GM12878 (cell line): ENCODE measurements at regions not wholly inside any gene's neighbourhood (a gene's known extent, or its start where the extent isn't known, plus 50 kb on each side); places are given as distances from the start of the nearest gene placed in this dataset.

Source experiments
- ATAC-seq: fragments of 200-7000 bp; cut with Tn5 transposase; 3 replicates; pipeline ENCODE4 v1.9.1; 2020; ENCODE audit warnings: mild to moderate bottlenecking, moderate library complexity
- BruUV-seq: library from RNA; stranded (reverse); fragments of 400-500 nt; replicated peaks from 2 replicates; lab custom pipeline; 2021; lab: Mats Ljungman, UMichigan
- CTCF ChIA-PET: fragments of 300-600 bp; sonication (Branson Sonifier 250); formaldehyde crosslinking; extraction: SDS; loops from one replicate; lab custom pipeline; 2021; ENCODE audit warnings: inconsistent platforms; lab: Yijun Ruan, JAX
- POLR2A ChIA-PET: fragments of 350-600 bp; formaldehyde crosslinking; extraction: SDS; loops from one replicate; lab custom pipeline; 2021; ENCODE audit warnings: inconsistent platforms; lab: Charles Lee
- RAD21 ChIA-PET: fragments of 300-600 bp; sonication (Branson Sonifier 250); formaldehyde crosslinking; loops from one replicate; lab custom pipeline; 2023; ENCODE audit warnings: antibody characterized with exemption; ENCODE audit not compliant: unreplicated experiment; lab: Charles Lee
- SMC1A ChIA-PET: fragments of 300-600 bp; sonication (Branson Sonifier 250); formaldehyde crosslinking; loops from one replicate; lab custom pipeline; 2023; ENCODE audit not compliant: unreplicated experiment, uncharacterized antibody; lab: Charles Lee
- DNase-seq: peaks from one replicate; pipeline ENCODE4 v3.0.0-alpha.2; 2011; ENCODE audit warnings: low read depth, low spot score
- FAIRE-seq: peaks from 3 replicates; lab custom pipeline; 2011; peaks lifted over from hg19 to GRCh38; lab: Jason Lieb, UNC
- H2AFZ ChIP-seq: 2 replicates; pipeline ENCODE4 v1.6.0; 2011; ENCODE audit warnings: low read depth, low read length, control low read depth; ENCODE audit not compliant: control insufficient read depth
- H3K27ac ChIP-seq: 2 replicates; pipeline ENCODE4 v1.5.1; 2011; ENCODE audit warnings: control low read depth; ENCODE audit not compliant: control insufficient read depth, insufficient read depth
- H3K27me3 ChIP-seq, 2 experiments: replicated peaks in 1 of 2; 2 replicates each; pipeline versions ENCODE4 v1.6.0 to v1.6.1; 2011; ENCODE audit warnings: low read length in 1 of 2; ENCODE audit not compliant: control insufficient read depth in 2 of 2, insufficient read depth in 2 of 2
- H3K36me3 ChIP-seq, 2 experiments: 2 replicates each; pipeline ENCODE4 v1.5.1; 2011; ENCODE audit warnings: low read length in 1 of 2; ENCODE audit not compliant: control insufficient read depth in 2 of 2, insufficient read depth in 2 of 2
- H3K4me1 ChIP-seq: 2 replicates; pipeline ENCODE4 v1.6.1; 2011; ENCODE audit warnings: mild to moderate bottlenecking, low read length, moderate library complexity, mixed read lengths; ENCODE audit not compliant: control insufficient read depth, insufficient read depth
- H3K4me2 ChIP-seq: 2 replicates; pipeline ENCODE4 v1.6.0; 2011; ENCODE audit warnings: control low read depth; ENCODE audit not compliant: control insufficient read depth, insufficient read depth
- H3K4me3 ChIP-seq: fragments of 200-600 bp; sonication (generic); 2 replicates; pipeline ENCODE4 v1.5.1; 2016
- H3K79me2 ChIP-seq: 2 replicates; pipeline ENCODE4 v1.6.0; 2011; ENCODE audit warnings: low read length; ENCODE audit not compliant: control insufficient read depth, insufficient read depth
- H3K9ac ChIP-seq: 2 replicates; pipeline ENCODE4 v1.8.0; 2011; ENCODE audit warnings: low read length, control low read depth, mixed read lengths; ENCODE audit not compliant: control insufficient read depth, insufficient read depth
- H3K9me3 ChIP-seq: replicated peaks from 3 replicates; pipeline ENCODE4 v1.5.1; 2011; ENCODE audit warnings: mild to moderate bottlenecking, low read length; ENCODE audit not compliant: control insufficient read depth, insufficient read depth
- H4K20me1 ChIP-seq: 2 replicates; pipeline ENCODE4 v1.6.0; 2011; ENCODE audit not compliant: control insufficient read depth, insufficient read depth
- ETV6 ChIP-seq, 2 experiments: fragments of 450-650 bp in 1 of 2; IDR thresholded peaks in 1 of 2; conservative IDR thresholded peaks in 1 of 2; 2 replicates each; pipeline ENCODE4 v1.6.1; 2014; ENCODE audit warnings: antibody characterized with exemption in 1 of 2, borderline replicate concordance in 1 of 2, low read depth in 1 of 2, mild to moderate bottlenecking in 1 of 2, moderate library complexity in 1 of 2
- IRF4 ChIP-seq: IDR thresholded peaks from 2 replicates; pipeline ENCODE4 v1.6.1; 2011; ENCODE audit warnings: low read depth, low read length
- MLLT1 ChIP-seq: fragments of 450-650 bp; IDR thresholded peaks from 2 replicates; pipeline ENCODE4 v1.6.1; 2016; ENCODE audit warnings: mild to moderate bottlenecking
- MTA3 ChIP-seq: IDR thresholded peaks from 2 replicates; pipeline ENCODE4 v1.6.1; 2012; ENCODE audit warnings: low read length, inconsistent platforms, borderline replicate concordance
- NFYA ChIP-seq: IDR thresholded peaks from 2 replicates; pipeline ENCODE4 v1.6.1; 2011; ENCODE audit warnings: low read depth, mild to moderate bottlenecking, low read length, improper control_type of control experiment, borderline replicate concordance
- POLR2A ChIP-seq: IDR thresholded peaks from 2 replicates; pipeline ENCODE4 v1.6.1; 2011; ENCODE audit warnings: low read depth, mild to moderate bottlenecking, low read length
- SMARCA5 ChIP-seq: fragments of 450-650 bp; IDR thresholded peaks from 2 replicates; pipeline ENCODE4 v1.6.1; 2017; ENCODE audit warnings: mild to moderate bottlenecking
- YY1 ChIP-seq: IDR thresholded peaks from 2 replicates; pipeline ENCODE4 v1.6.1; 2011; ENCODE audit warnings: low read depth, mild to moderate bottlenecking, low read length
- WGBS: methylation state at CpG from one replicate; pipeline ENCODE4 v1.1.6; 2016; ENCODE audit warnings: low lambda C conversion rate; ENCODE audit not compliant: insufficient replicate concordance, insufficient coverage; ENCODE audit errors: missing lambda C conversion rate; 5-methylcytosine and 5-hydroxymethylcytosine counted together
- in situ Hi-C: fragments of 300-500 bp; cut with MboI; formaldehyde crosslinking; loops from 9 replicates; pipeline ENCODE4 v1.14.3; 2018; ENCODE audit warnings: mixed read lengths
- intact Hi-C: fragments of 100-400 bp; cut with micrococcal nuclease; formaldehyde crosslinking; loops from one replicate; pipeline ENCODE4 v1.14.2; 2022; ENCODE audit not compliant: unreplicated experiment

GRCh38 chr1:229089586-229090208 lies 181.2 kb upstream of the RAB4A start:
- DNase-seq (no peak), FAIRE-seq (no peak), ATAC-seq (no peak)
- H3K27ac ChIP-seq, result no peak overlapping the region
- no peaks in the 10 kb centered on the region for H3K79me2 ChIP-seq
- no peak overlapping the region for H2AFZ ChIP-seq
- BruUV-seq, result no TSS peak
- peaks cover 3% of the 10 kb centered on the region; the same call in 1 of the 2 replicates for H3K4me1 ChIP-seq
- intact Hi-C loops (no loop called here), in situ Hi-C loops (no loop called here)
- H3K27me3 ChIP-seq, result no peaks in the 10 kb centered on the region; a peak in 1 of 4 replicates
- no peak overlapping the region for H3K4me2 ChIP-seq
- no peaks in the 10 kb centered on the region for H4K20me1 ChIP-seq
- no peaks in the 10 kb centered on the region for H3K36me3 ChIP-seq
- TF ChIP-seq SMARCA5 (no peak), NFYA (no peak), YY1 (no peak), MLLT1 (no peak), ETV6 (conservative IDR thresholded peaks at IDR 0.05 in 1 of 2, IDR thresholded peaks at IDR 0.05 in 1 of 2; ENCODE audit: borderline replicate concordance in 1 of 2, low read depth in 1 of 2) (no peak), MTA3 (no peak), IRF4 (no peak), POLR2A (no peak)
- H3K9me3 ChIP-seq, result no peaks in the 10 kb centered on the region
- ChIA-PET CTCF (no interaction called here), RAD21 (no interaction called here), POLR2A (no interaction called here), SMC1A (no interaction called here)
- 23% methylated on average over 4 of the region's 4 CpGs for WGBS
- no peak overlapping the region for H3K4me3 ChIP-seq
- no peak overlapping the region for H3K9ac ChIP-seq
